HCT116 (cell line): ENCODE measurements at regions not wholly inside any gene's neighbourhood (a gene's known extent, or its start where the extent isn't known, plus 50 kb on each side); places are given as distances from the start of the nearest gene placed in this dataset.

Source experiments
- ATAC-seq: fragments of 200-7000 bp; cut with Tn5 transposase; 2 replicates; pipeline ENCODE4 v1.9.1; 2020; ENCODE audit warnings: mild to moderate bottlenecking, moderate library complexity
- BruUV-seq: library from RNA; stranded (reverse); fragments of 400-500 nt; replicated peaks from 2 replicates; lab custom pipeline; 2021; lab: Mats Ljungman, UMichigan
- CTCF ChIA-PET: fragments of 300-600 bp; sonication (Branson Sonifier 250); formaldehyde crosslinking; loops from one replicate; lab custom pipeline; 2021; ENCODE audit warnings: antibody characterized with exemption; lab: Charles Lee
- POLR2A ChIA-PET: fragments of 300-600, 350-600 bp; sonication (Branson Sonifier 250); formaldehyde crosslinking; loops from one replicate; lab custom pipeline; 2021; ENCODE audit warnings: antibody characterized with exemption; lab: Charles Lee
- RAD21 ChIA-PET, 2 experiments: fragments of 300-600 bp; sonication (Branson Sonifier 250); formaldehyde crosslinking; loops; one replicate each; lab custom pipeline; 2023; ENCODE audit warnings: low total read pairs in 2 of 2; ENCODE audit not compliant: uncharacterized antibody in 2 of 2, unreplicated experiment in 2 of 2, low non-redundant PET in 1 of 2; lab: Charles Lee
- DNase-seq: peaks from one replicate; pipeline ENCODE4 v3.0.0-alpha.2; 2010; ENCODE audit warnings: low read depth, low spot score
- H2AFZ ChIP-seq: fragments of 200-600 bp; shearing (Covaris generic), sonication (generic); 2 replicates; pipeline ENCODE4 v1.6.1; 2017; ENCODE audit warnings: low read depth, mixed run types, mixed read lengths, antibody characterized with exemption, low read length; ENCODE audit not compliant: poor library complexity, severe bottlenecking
- H3K27ac ChIP-seq: 2 replicates; pipeline ENCODE4 v1.5.1; 2012; ENCODE audit warnings: low read depth, low read length
- H3K27me3 ChIP-seq: fragments of 200-600 bp; sonication (generic); 2 replicates; pipeline ENCODE4 v1.6.1; 2016; ENCODE audit warnings: mixed run types, low read length, mixed read lengths; ENCODE audit not compliant: insufficient read depth
- H3K36me3 ChIP-seq, 2 experiments: fragments of 200-500 bp in 1 of 2; fragments of 200-600 bp in 1 of 2; sonication (Bioruptor generic) in 1 of 2; sonication (generic) in 1 of 2; 2 replicates each; pipeline versions ENCODE4 v1.5.1 to v1.6.1; 2014 to 2016; ENCODE audit warnings: low read length in 2 of 2, inconsistent platforms in 1 of 2, mixed read lengths in 1 of 2, mixed run types in 1 of 2; ENCODE audit not compliant: insufficient read depth in 2 of 2, control insufficient read depth in 1 of 2
- H3K4me1 ChIP-seq, 2 experiments: fragments of 200-600 bp in 1 of 2; sonication (generic) in 1 of 2; 2 replicates each; pipeline versions ENCODE4 v1.5.1 to v1.6.1; 2012 to 2017; ENCODE audit warnings: low read length in 2 of 2, inconsistent platforms in 1 of 2, mild to moderate bottlenecking in 1 of 2, mixed read lengths in 1 of 2, mixed run types in 1 of 2, moderate library complexity in 1 of 2; ENCODE audit not compliant: insufficient read depth in 2 of 2, control insufficient read depth in 1 of 2
- H3K4me2 ChIP-seq: fragments of 200-600 bp; sonication (generic); 2 replicates; pipeline ENCODE4 v1.6.1; 2017; ENCODE audit warnings: mixed run types, low read length, mixed read lengths
- H3K4me3 ChIP-seq, 2 experiments: fragments of 200-600 bp in 1 of 2; sonication (generic) in 1 of 2; replicated peaks in 1 of 2; 2 replicates each; pipeline ENCODE4 v1.5.1; 2011 to 2016; ENCODE audit warnings: low read length in 2 of 2, control low read depth in 1 of 2, low read depth in 1 of 2, mild to moderate bottlenecking in 1 of 2, mixed read lengths in 1 of 2, mixed run types in 1 of 2
- H3K79me2 ChIP-seq: fragments of 200-600 bp; sonication (generic); 2 replicates; pipeline ENCODE4 v1.6.1; 2017; ENCODE audit warnings: mild to moderate bottlenecking, mixed run types, low read length, moderate library complexity, mixed read lengths; ENCODE audit not compliant: insufficient read depth
- H3K9ac ChIP-seq: fragments of 200-600 bp; sonication (generic); 2 replicates; pipeline ENCODE4 v1.6.1; 2016; ENCODE audit warnings: low read length, mixed read lengths
- H3K9me2 ChIP-seq: fragments of 200-600 bp; sonication (generic), shearing (Covaris generic); 2 replicates; pipeline ENCODE4 v1.6.1; 2017; ENCODE audit warnings: mixed run types, mild to moderate bottlenecking, moderate library complexity; ENCODE audit not compliant: insufficient read depth
- H3K9me3 ChIP-seq, 2 experiments: fragments of 200-500 bp in 1 of 2; fragments of 200-600 bp in 1 of 2; sonication (Bioruptor generic) in 1 of 2; sonication (generic) in 1 of 2; 2 replicates each; pipeline ENCODE4 v1.6.1; 2014 to 2017; ENCODE audit warnings: low read length in 2 of 2, mixed read lengths in 2 of 2, inconsistent platforms in 1 of 2, low read depth in 1 of 2, mild to moderate bottlenecking in 1 of 2, mixed run types in 1 of 2, moderate library complexity in 1 of 2; ENCODE audit not compliant: control insufficient read depth in 1 of 2, insufficient read depth in 1 of 2
- H4K20me1 ChIP-seq: fragments of 200-600 bp; sonication (generic), shearing (Covaris generic); 2 replicates; pipeline ENCODE4 v1.6.1; 2017; ENCODE audit warnings: mixed run types, mild to moderate bottlenecking, moderate library complexity; ENCODE audit not compliant: insufficient read depth
- CBX3 ChIP-seq: IDR thresholded peaks from 2 replicates; pipeline ENCODE4 v1.6.1; 2012; ENCODE audit warnings: low read depth
- CEBPB ChIP-seq: IDR thresholded peaks from 2 replicates; pipeline ENCODE4 v1.6.1; 2012; ENCODE audit warnings: low read depth
- EGR1 ChIP-seq: IDR thresholded peaks from 2 replicates; pipeline ENCODE4 v1.6.1; 2012; ENCODE audit warnings: low read depth
- ELF1 ChIP-seq: IDR thresholded peaks from 2 replicates; pipeline ENCODE4 v1.6.1; 2012; ENCODE audit warnings: low read depth, borderline replicate concordance
- EZH2 ChIP-seq: fragments of 200-600 bp; sonication (generic); IDR thresholded peaks from 2 replicates; pipeline ENCODE4 v1.6.1; 2017; ENCODE audit warnings: antibody characterized with exemption, mixed run types
- POLR2A ChIP-seq: IDR thresholded peaks from 2 replicates; pipeline ENCODE4 v1.7.0; 2011; ENCODE audit warnings: borderline replicate concordance; ENCODE audit not compliant: insufficient read depth, insufficient read length; ENCODE audit errors: extremely low read depth
- POLR2AphosphoS5 ChIP-seq: IDR thresholded peaks from 2 replicates; pipeline ENCODE4 v1.6.1; 2011; ENCODE audit warnings: mild to moderate bottlenecking, low read depth, low read length, moderate library complexity
- SIN3A ChIP-seq: IDR thresholded peaks from 2 replicates; pipeline ENCODE4 v1.6.1; 2012; ENCODE audit warnings: low read depth
- SP1 ChIP-seq: IDR thresholded peaks from 2 replicates; pipeline ENCODE4 v1.6.1; 2012; ENCODE audit warnings: low read depth
- TCF7L2 ChIP-seq: IDR thresholded peaks from 2 replicates; pipeline ENCODE4 v1.7.0; 2011; ENCODE audit warnings: borderline replicate concordance, inconsistent platforms; ENCODE audit not compliant: insufficient read depth, insufficient read length; ENCODE audit errors: extremely low read depth
- ZNF274 ChIP-seq: fragments of 200-500 bp; sonication (Bioruptor generic); IDR thresholded peaks from 2 replicates; pipeline ENCODE4 v1.6.1; 2014; ENCODE audit warnings: mild to moderate bottlenecking, low read depth, low read length, inconsistent platforms
- intact Hi-C: fragments of 100-400 bp; cut with micrococcal nuclease; formaldehyde crosslinking; loops from 2 replicates; pipeline ENCODE4 v1.10.0; 2022
- TF ChIP-seq, protein P1 (sequence below): IDR thresholded peaks from 2 replicates; pipeline ENCODE4 v1.6.1; 2011; ENCODE audit warnings: mild to moderate bottlenecking, low read length, moderate library complexity; ENCODE audit not compliant: insufficient replicate concordance; ENCODE audit errors: extremely low read depth
- TF ChIP-seq, protein P2 (sequence below): IDR thresholded peaks from 2 replicates; pipeline ENCODE4 v1.6.1; 2012; ENCODE audit warnings: low read depth
- TF ChIP-seq, protein P3 (sequence below), 3 experiments: fragments of 200-600 bp in 1 of 3; sonication (generic) in 1 of 3; IDR thresholded peaks in 2 of 3; conservative IDR thresholded peaks in 1 of 3; 2 replicates each; pipeline ENCODE4 v1.5.1; 2012 to 2017; ENCODE audit warnings: low read depth in 2 of 3, low read length in 2 of 3, antibody characterized with exemption in 1 of 3, borderline replicate concordance in 1 of 3, control low read depth in 1 of 3, mild to moderate bottlenecking in 1 of 3, mixed read lengths in 1 of 3, mixed run types in 1 of 3, moderate library complexity in 1 of 3; ENCODE audit not compliant: insufficient read depth in 1 of 3

DNA sequence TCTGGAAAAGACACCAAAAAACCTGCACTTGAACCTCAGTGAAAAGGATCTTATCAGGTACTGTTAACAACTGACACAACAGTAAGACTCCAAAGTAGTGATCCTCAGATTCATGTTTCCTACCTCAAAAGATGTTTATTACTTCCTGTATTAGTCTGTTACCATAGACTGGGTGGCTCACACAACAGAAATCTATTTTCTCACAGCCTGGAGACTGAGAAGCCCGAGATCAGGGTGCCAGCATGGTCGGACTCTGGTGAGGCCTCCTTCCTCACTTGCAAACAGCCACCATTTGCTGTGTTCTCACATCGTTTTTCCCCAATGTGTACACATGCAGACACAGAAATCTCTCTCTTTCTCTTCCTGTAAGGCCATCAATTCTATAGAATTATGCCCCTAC, 154.0 kb upstream of the THSD7A start:
- Histone ChIP-seq H3K27ac (no peak overlapping the region), H3K9ac (no peak overlapping the region), H3K4me2 (no peak overlapping the region), H3K9me3 (no peaks in the 10 kb centered on the region), H4K20me1 (no peaks in the 10 kb centered on the region), H3K79me2 (no peaks in the 10 kb centered on the region), H3K36me3 (no peaks in the 10 kb centered on the region), H3K27me3 (no peaks in the 10 kb centered on the region), H3K9me2 (no peaks in the 10 kb centered on the region), H3K4me3 (no peak overlapping the region), H3K4me1 (no peaks in the 10 kb centered on the region), H2AFZ (no peak overlapping the region)
- ChIA-PET CTCF (no interaction called here), RAD21 (no interaction called here), POLR2A (no interaction called here)
- ATAC-seq (no peak), DNase-seq (no peak)
- no TSS peak for BruUV-seq
- intact Hi-C loops = no loop called here
- TF ChIP-seq ELF1 = no peak
- TF ChIP-seq CBX3 = no peak
- no peak for TF ChIP-seq POLR2AphosphoS5
- no peak for TF ChIP-seq POLR2A
- no peak for TF ChIP-seq ZNF274
- no peak for TF ChIP-seq TCF7L2
- TF ChIP-seq SP1 = no peak

DNA sequence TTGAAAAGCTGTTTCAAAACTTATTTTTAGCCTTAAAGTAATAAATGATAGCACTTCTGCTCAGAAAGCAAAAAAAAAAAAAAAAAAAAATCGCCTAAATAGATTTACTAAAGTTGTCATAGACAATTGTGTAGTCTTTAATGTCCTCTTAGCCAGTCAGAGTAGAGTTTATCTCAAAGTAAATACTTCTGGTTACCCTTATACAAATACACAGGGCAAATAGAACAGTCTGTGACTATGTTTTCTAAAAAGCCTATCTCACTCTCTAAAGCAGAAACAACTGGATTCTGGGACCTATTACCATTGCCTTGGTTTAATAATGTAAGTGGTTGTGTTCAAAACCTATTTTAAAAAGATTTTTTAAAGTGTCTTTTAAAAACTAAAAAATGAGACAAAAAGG, 156.2 kb upstream of the THSD7A start:
- Histone ChIP-seq H3K4me2 (no peak overlapping the region), H3K79me2 (no peaks in the 10 kb centered on the region), H2AFZ (no peak overlapping the region), H3K27me3 (no peaks in the 10 kb centered on the region), H3K9ac (no peak overlapping the region), H4K20me1 (no peaks in the 10 kb centered on the region), H3K9me2 (no peaks in the 10 kb centered on the region), H3K4me3 (no peak overlapping the region), H3K36me3 (no peaks in the 10 kb centered on the region), H3K27ac (no peak overlapping the region), H3K9me3 (no peaks in the 10 kb centered on the region), H3K4me1 (no peaks in the 10 kb centered on the region)
- DNase-seq = no peak
- ChIA-PET POLR2A (no interaction called here), RAD21 (no interaction called here), CTCF (no interaction called here)
- ATAC-seq = no peak
- intact Hi-C loops = no loop called here
- no TSS peak for BruUV-seq
- TF ChIP-seq, protein P1, sequence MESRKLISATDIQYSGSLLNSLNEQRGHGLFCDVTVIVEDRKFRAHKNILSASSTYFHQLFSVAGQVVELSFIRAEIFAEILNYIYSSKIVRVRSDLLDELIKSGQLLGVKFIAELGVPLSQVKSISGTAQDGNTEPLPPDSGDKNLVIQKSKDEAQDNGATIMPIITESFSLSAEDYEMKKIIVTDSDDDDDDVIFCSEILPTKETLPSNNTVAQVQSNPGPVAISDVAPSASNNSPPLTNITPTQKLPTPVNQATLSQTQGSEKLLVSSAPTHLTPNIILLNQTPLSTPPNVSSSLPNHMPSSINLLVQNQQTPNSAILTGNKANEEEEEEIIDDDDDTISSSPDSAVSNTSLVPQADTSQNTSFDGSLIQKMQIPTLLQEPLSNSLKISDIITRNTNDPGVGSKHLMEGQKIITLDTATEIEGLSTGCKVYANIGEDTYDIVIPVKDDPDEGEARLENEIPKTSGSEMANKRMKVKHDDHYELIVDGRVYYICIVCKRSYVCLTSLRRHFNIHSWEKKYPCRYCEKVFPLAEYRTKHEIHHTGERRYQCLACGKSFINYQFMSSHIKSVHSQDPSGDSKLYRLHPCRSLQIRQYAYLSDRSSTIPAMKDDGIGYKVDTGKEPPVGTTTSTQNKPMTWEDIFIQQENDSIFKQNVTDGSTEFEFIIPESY = no peak
- TF ChIP-seq CEBPB = no peak
- TF ChIP-seq, protein P2, sequence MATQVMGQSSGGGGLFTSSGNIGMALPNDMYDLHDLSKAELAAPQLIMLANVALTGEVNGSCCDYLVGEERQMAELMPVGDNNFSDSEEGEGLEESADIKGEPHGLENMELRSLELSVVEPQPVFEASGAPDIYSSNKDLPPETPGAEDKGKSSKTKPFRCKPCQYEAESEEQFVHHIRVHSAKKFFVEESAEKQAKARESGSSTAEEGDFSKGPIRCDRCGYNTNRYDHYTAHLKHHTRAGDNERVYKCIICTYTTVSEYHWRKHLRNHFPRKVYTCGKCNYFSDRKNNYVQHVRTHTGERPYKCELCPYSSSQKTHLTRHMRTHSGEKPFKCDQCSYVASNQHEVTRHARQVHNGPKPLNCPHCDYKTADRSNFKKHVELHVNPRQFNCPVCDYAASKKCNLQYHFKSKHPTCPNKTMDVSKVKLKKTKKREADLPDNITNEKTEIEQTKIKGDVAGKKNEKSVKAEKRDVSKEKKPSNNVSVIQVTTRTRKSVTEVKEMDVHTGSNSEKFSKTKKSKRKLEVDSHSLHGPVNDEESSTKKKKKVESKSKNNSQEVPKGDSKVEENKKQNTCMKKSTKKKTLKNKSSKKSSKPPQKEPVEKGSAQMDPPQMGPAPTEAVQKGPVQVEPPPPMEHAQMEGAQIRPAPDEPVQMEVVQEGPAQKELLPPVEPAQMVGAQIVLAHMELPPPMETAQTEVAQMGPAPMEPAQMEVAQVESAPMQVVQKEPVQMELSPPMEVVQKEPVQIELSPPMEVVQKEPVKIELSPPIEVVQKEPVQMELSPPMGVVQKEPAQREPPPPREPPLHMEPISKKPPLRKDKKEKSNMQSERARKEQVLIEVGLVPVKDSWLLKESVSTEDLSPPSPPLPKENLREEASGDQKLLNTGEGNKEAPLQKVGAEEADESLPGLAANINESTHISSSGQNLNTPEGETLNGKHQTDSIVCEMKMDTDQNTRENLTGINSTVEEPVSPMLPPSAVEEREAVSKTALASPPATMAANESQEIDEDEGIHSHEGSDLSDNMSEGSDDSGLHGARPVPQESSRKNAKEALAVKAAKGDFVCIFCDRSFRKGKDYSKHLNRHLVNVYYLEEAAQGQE = no peak
- TF ChIP-seq EZH2 = no peak
- no peak for TF ChIP-seq SP1
- no peak for TF ChIP-seq EGR1
- TF ChIP-seq CBX3 = no peak
- TF ChIP-seq, protein P3, sequence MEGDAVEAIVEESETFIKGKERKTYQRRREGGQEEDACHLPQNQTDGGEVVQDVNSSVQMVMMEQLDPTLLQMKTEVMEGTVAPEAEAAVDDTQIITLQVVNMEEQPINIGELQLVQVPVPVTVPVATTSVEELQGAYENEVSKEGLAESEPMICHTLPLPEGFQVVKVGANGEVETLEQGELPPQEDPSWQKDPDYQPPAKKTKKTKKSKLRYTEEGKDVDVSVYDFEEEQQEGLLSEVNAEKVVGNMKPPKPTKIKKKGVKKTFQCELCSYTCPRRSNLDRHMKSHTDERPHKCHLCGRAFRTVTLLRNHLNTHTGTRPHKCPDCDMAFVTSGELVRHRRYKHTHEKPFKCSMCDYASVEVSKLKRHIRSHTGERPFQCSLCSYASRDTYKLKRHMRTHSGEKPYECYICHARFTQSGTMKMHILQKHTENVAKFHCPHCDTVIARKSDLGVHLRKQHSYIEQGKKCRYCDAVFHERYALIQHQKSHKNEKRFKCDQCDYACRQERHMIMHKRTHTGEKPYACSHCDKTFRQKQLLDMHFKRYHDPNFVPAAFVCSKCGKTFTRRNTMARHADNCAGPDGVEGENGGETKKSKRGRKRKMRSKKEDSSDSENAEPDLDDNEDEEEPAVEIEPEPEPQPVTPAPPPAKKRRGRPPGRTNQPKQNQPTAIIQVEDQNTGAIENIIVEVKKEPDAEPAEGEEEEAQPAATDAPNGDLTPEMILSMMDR (IDR thresholded peaks at IDR 0.05 in 2 of 3, conservative IDR thresholded peaks at IDR 0.05 in 1 of 3; ENCODE audit: borderline replicate concordance in 1 of 3, insufficient read depth in 1 of 3, low read depth in 2 of 3, low read length in 2 of 3) = no peak
- no peak for TF ChIP-seq POLR2A
- TF ChIP-seq SIN3A = no peak
